Right lobe of liver (tissue), 4 donors: ENCODE measurements at regions not wholly inside any gene's neighbourhood (a gene's known extent, or its start where the extent isn't known, plus 50 kb on each side); places are given as distances from the start of the nearest gene placed in this dataset.

Experiments used
- CTCF ChIP-seq, 4 donors: fragments of 200-600 bp in 3 of 4; fragments of 450-650 bp in 1 of 4; IDR thresholded peaks; one replicate each; pipeline versions ENCODE4 v1.5.1 to v1.8.0; 2016 to 2022; ENCODE audit warnings: antibody characterized with exemption in 4 of 4, mild to moderate bottlenecking in 2 of 4
- POLR2A ChIP-seq: fragments of 450-650 bp; IDR thresholded peaks from one replicate; pipeline ENCODE4 v1.6.1; 2017; ENCODE audit warnings: antibody characterized with exemption, mild to moderate bottlenecking
- donor health status: DM: no; HTN: no; CAD: no.
- donor health status: DM: no; HTN: no; CAD: no.
- donor health status: DM: no; HTN: yes; CAD: no.

DNA sequence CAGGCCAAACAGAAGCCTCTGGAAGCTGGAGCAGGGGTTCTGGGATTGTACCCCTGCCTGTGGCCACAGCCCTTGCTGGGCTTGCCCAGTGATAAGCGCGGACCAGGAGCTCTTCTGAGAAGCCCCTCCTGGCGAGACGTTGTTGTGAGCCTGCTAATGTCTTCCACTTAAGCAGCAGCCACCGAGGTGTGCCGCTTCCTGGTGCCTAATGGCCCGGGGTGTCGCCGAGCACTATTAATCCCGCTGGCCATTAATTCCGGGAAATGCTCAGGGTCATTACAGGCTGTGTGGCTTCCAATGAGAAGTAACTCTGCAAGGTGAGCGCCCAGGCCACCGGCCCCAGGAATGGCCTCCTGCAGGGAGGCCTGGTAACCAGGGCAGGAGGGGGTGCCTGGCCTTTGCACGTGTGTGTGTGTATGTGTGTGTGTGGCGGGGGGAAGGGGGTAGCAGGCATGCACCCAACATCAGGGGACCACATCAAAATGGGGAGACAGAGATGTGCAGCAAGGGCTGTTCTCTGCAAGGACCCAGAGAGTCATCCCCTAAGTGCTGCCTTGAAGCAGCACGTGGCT is 175.0 kb downstream of the URI1 start:
- TF ChIP-seq POLR2A (no peak), CTCF (IDR thresholded peaks at IDR 0.05) (no peak)
